ENCODE measurements at regions not wholly inside any gene's neighbourhood (a gene's known extent, or its start where the extent isn't known, plus 50 kb on each side); places are given as distances from the start of the nearest gene placed in this dataset.

DNA sequence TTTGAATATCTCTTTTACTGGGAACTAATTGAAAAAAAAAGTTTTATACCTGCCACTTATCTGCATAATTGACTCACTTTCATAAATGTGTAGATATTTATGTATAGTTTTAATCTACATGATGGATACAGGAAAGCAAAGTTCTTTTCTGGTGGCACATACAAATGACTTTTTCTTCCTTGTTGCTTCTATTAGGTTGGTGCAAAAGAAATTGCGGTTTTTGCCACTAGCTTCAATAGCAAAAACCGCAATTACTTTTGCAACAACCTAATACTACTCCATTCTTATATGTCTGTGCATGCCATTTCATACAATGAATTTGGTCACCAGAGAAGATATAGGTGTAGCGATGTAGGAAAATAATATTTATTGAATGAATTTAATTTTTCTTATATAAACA is 344.5 kb upstream of the PCDH20 start:
- TF ChIP-seq POLR2AphosphoS5 (IDR thresholded peaks at IDR 0.05; ENCODE audit: borderline replicate concordance, low read depth, low read length) (no peak), EZH2 (IDR thresholded peaks at IDR 0.05) (no peak)
